GM21526 (cell line): ENCODE measurements at regions not wholly inside any gene's neighbourhood (a gene's known extent, or its start where the extent isn't known, plus 50 kb on each side); places are given as distances from the start of the nearest gene placed in this dataset.

Experiments used
- ATAC-seq: cut with Tn5 transposase; IDR thresholded peaks from one replicate; pipeline ENCODE4 v1.9.1; 2021; ENCODE audit warnings: moderate library complexity; ENCODE audit not compliant: unreplicated experiment, low FRiP score

DNA sequence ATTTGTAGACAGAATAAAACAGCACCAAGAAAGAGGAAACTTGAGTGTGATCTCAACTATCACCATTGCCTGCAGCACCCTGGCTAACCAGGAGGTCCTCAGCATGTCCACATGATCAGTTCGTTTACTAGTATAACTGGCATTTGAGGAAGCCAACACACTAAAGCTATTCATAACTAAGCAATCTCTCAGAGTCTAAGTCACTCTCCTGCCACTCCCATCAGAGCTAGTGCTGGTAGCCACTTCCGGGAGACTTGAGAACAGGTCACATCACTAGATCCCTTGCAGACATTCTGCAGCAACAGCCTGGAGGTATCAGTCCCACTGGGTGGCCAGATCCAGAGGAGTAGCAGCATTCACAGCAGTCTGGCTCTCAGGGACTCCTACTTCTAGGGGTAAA lies 352.9 kb upstream of the OR4E1 start:
- no peak for ATAC-seq

DNA sequence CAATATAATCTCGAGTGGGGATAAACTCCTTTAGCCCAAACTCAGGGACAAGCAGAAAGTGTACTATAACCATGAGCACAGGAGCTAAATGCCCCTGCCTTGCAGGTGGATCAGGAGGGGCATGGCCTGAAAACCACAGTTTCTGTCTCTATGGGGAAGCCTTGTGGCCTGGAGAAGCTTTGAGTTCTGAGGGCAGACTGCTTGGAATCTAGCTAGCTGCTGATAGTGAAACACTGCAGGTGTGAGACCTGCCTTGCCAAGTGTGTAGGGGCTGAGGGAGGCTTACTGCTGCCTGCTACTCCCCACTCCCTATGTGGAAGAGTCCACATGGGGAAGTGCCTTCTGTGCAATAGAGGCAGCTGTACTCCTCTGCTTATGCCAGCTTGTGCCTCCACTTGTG lies 352.3 kb upstream of the OR4E1 start:
- no peak for ATAC-seq

DNA sequence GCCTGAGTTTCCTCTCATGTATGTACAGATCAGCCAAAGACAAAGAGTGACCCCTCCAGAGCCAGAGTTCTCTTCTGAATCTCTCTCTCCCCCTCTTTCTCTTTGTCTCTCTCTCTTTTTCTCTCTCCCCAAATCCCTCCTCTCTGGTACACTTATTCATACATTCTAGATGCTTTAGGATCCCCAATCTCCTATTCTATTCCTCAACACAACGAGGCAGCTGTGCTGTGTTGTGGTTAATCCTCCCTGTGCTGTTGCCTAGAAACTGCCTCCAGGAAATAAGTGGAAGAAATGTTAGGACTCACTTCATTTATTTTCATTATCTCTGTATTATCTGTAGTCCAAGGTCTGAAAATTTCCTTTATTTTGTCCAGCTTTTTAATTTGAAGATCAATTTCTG lies 350.5 kb upstream of the OR4E1 start:
- ATAC-seq: no peak

DNA sequence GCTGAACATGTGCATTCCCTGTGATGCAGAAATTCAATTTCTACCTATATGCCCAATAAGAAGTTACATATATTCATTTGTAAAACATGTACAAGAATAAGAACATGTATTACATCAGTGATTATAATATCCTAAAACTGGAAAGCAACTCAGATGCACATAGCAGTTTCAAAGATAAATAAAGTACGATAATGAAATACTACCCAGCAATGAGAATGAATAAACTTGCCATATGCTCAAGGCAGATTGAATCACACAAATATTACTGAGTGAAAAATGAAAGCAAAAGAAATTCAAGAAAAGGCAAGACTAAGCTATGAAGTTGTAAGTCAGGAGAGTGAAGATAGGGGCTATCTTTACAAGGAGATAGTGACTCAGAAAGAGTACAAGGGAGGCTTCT lies 345.3 kb upstream of the OR4E1 start:
- no peak for ATAC-seq

DNA sequence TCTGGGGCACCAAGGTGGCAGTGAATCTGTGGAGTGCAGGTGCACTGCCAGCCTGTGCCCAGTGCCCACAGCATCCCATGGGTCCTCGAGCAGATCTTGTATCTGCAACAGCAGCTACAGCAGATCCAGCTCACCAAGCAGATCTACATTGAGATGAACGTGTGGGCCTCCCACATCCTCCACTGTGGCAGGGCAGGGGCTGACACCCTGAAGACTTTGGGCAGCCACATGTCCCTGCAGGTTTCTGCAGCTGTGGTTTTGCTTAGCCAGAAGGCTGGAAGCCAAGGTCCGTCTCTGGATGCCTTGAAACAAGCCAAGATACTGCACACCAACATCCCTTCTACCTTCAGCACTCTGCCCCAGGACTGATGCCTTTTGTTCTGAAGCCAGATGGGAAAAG lies 338.8 kb upstream of the OR4E1 start:
- ATAC-seq: no peak

DNA sequence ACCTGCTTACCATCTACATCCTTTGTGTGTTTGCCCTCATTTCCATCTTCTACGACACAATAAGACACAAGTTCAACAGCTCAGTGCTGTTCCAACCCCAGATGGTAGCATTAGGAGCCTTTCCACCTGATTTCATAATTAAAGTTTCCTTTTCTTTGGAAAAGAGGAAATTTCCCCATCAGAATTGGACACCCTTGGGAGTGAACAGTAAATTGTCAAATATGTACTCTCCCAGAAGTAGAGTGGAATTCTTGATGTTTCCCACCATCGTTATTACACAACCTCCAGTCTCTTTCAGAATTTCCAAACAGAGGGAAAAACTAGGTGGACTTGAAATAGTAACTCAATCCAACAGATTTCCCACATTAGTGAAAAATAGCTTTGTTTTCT lies 337.6 kb upstream of the OR4E1 start:
- ATAC-seq: no peak

DNA sequence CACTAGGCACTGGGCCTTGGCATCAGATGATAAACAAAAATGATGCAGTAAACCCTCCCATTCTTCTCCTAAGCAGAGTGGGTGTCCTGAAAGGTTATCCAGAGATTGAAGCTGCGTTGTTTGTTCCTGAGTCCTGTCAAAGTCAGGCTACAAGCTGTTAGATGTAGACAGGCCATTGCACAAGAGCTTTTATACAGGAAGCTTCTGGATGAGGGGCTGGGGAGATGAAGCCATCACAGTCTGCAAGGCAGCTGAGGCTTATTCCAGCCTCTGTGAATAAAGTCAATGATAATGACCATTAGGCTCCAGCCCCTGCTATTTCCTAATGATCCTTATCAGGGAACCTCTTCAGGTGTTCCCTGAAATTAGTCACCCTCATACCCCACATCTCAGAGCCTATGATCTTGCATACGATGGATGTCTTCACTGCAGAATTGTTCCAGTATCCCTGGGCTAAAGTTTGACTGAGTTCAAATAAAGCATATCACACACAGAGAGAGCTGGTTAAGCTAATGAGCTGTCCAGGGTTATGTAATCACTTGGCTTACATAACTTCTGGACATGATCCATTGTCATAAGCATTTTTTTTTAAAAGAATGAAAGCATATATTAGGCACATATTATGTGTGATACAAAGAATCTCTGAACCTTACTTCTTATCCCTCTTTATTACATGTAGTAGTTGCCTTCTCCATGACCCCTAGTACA lies 337.1 kb upstream of the OR4E1 start:
- ATAC-seq: no peak

DNA sequence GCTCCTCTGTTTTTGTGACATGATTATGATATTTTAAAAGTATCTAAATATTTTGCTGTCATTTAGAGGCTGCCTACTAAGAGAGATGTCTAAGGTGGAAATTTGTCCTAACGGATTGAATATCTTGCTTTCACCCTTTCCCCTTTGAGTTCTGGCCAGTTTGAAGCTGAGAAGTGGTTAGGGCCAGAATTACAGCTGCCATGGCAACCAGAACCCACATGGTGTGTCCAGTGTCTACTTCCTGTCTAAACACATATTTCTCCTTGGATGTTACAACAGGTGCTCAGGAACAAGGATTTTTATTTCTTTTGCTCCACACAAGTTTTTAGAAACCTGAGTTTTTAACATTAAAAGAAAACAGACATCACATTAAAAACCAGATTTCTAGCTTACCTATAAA lies 335.1 kb upstream of the OR4E1 start:
- ATAC-seq: no peak

DNA sequence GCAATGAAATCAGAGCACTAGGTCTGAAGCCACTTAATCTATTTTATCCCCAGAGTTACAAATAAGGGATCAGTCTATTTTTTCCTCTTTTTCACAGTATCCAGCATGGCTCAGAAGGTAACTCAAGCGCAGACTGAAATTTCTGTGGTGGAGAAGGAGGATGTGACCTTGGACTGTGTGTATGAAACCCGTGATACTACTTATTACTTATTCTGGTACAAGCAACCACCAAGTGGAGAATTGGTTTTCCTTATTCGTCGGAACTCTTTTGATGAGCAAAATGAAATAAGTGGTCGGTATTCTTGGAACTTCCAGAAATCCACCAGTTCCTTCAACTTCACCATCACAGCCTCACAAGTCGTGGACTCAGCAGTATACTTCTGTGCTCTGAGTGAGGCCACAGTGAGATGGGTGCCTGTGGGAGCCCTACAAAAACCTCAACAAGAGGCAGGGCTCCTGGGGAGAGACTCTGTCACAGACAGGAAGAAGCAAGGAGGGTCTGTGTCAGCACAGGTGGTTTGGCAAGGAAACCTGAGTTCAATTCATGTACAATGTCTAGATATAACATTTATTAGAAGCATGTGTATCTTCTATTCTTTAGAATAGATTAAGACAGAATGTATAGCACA lies 334.3 kb upstream of the OR4E1 start:
- ATAC-seq: no peak

DNA sequence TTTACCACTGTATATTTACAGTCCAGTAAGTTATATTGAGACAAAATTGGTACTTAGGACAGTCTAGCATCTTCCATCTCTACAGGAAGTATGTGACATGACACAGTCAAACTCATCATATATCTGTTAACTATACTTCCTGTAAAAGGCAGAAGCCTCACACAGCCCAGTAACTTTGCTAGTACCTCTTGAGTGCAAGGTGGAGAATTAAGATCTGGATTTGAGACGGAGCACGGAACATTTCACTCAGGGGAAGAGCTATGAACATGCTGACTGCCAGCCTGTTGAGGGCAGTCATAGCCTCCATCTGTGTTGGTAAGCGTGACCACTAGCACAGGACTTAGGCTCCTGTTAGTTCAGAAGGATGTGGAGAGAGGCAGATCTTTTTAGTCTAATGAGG lies 333.7 kb upstream of the OR4E1 start:
- no peak for ATAC-seq

DNA sequence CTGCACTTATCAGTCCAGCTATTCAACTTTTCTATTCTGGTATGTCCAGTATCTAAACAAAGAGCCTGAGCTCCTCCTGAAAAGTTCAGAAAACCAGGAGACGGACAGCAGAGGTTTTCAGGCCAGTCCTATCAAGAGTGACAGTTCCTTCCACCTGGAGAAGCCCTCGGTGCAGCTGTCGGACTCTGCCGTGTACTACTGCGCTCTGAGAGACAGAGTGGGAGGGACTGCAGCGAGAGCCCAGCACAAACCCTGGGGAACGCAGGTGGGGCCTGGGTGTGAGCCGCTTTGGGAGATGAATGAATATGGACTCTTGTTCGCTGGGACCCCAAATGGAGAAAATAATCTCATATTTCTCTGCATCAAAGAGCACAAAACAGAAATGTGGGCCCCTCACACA lies 329.8 kb upstream of the OR4E1 start:
- no peak for ATAC-seq

DNA sequence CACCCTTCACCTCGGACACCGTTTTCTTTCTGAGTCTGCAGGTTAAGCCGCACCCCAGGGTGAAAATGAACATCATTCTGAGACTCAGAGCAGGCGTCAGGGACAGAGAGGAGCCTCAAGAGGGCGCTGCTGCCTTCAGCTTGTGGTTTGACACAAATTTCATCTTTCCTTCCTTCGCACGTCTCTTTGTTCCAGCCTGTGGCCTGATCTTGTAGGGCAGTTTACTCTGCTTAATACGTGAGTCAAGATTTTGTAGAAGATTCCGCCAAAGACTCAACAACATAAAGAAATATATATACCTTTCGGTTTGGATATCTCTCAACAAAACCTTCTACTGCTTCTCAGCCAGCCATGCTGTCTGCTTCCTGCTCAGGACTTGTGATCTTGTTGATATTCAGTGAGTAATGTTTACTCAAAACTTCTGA lies 329.3 kb upstream of the OR4E1 start:
- ATAC-seq: no peak

DNA sequence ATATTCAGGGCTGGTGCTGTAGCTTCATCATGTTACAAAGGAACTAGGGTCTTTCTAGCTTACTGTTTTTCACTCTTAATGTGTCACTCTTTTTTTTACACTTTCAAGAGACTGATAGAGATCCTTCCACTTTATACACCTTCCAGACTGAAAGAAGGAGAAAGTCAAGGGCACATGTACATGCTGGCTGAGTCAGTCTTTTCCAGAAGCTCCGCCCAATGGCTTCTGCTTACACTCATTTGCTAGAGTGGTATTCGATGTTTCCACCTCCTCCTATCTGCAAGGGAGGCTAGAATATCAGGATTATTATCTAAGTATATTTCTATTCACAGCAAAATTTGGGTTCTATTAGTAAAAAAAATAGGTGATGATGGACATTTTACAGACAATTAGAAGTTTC lies 325.8 kb upstream of the OR4E1 start:
- no peak for ATAC-seq

DNA sequence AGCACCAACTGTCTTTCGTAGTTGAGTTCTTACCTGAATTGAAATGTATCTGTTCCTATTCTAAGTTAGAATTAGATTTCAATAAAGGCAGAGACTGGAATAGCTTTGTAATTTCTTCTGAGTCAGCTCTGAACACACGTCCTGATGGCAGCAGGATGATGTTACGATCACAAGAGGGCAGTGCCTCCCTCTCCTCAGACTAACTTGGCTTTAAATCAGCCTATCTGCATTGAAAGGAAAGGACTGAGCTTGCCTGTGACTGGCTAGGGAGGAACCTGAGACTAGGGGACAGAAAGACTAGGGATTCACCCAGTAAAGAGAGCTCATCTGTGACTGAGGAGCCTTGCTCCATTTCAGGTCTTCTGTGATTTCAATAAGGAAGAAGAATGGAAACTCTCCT lies 323.7 kb upstream of the OR4E1 start:
- no peak for ATAC-seq

DNA sequence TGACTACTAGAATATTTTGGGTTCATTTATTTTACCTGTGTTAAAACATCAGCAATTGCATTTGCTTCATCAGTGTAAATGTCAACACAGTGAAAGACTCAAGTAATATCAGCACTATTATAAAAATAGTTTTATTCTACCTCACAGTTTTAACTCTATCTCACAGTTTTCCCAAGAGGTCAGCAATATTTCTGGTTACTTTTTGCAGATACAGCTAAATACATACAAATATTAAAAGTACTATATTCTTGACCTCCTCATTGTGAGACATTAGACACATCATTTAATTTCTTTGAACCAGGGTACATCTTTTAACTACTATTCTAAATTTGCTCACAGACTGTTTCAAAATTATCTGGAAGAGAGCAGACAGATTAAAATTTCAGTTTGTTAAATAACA lies 321.7 kb upstream of the OR4E1 start:
- ATAC-seq: no peak

DNA sequence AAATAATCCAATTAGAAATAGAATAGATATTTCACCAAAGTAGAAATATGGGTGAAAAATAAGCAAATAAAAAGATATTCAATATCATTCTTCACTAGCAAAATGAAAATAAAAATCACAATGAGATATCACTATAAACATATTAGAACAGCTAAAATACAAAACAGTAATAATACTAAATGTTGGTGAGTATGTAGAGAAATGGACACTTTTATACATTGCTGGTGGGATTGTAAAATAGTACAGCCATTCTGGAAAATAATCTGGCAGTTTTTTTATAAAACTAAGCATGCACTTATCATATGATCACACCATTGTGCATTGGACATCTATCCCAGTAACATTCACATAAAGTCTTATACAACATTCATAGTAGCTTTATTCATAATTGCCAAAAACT lies 320.2 kb upstream of the OR4E1 start:
- no peak for ATAC-seq

DNA sequence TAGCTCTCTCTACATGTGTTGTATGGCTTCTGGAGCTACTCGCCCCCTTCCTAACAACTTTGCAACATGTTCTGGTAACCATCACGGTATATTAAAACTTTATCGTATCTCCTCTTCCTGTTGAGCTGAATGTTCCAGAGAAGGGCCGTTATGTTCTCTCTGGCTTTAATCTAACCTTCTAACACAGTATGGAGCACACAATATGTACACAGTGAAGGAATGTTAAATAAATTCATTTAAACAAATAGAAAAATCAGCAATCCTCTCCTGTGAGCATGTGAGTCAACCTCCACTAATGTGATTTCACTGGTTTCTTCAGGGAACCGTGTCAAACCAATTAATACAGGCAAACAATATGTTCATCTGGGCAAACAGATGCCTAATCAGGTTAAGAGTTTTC lies 319.5 kb upstream of the OR4E1 start:
- no peak for ATAC-seq

DNA sequence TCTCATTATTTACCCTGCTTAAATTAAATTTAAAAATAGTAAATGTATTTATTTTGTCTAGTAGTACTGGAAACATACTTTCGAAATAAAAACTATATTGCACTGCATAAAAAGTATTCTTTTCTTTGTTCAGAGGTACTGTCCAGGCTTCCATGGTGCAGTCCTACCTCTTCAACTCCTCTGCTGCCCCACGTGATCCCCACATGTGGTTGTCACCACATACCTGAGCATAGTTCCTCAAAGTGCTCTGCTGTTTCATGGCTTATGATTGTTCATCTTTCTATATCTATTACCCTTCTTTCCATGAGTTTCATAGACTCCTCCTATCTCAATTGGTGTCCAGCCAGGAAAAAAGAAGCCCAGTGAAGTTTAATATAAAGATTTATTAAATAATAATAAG lies 317.5 kb upstream of the OR4E1 start:
- no peak for ATAC-seq

DNA sequence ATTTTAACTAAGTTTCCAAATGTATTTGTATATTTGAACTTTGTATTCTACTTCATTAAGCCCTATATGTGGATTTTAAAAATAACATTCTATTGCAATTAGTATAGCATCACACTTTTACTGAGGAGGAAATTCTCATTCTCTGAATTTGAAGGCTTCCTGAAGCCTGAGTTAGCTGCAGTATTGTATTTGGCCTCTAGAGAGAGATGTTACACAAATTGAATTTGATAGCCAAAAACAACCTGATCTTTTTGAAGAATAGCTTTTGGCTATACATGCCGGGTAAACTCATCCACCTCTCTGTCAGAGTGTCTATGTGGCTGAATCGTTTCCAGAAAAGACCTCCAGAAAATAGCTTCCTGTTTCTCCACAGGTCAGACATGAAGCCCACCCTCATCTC lies 316.5 kb upstream of the OR4E1 start:
- ATAC-seq: no peak

DNA sequence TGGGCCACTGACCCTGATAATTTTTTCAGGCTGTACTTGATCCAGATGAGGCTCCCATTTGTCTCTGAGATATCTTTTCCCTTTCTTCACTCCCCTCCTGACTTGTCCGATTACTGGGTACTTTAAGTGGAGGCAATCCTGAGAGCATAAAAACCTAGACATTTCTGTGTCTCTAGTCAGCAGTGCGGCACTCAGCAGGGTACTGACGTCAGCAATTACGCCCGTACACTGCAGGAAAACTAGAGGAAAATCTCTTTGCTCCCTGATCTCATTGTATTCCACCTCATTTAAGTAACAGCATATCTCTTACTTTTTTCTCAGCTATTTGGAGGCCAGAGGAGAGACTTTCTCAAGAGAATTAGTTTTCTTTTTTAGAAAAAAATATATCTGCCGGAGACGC lies 315.5 kb upstream of the OR4E1 start:
- ATAC-seq: no peak

DNA sequence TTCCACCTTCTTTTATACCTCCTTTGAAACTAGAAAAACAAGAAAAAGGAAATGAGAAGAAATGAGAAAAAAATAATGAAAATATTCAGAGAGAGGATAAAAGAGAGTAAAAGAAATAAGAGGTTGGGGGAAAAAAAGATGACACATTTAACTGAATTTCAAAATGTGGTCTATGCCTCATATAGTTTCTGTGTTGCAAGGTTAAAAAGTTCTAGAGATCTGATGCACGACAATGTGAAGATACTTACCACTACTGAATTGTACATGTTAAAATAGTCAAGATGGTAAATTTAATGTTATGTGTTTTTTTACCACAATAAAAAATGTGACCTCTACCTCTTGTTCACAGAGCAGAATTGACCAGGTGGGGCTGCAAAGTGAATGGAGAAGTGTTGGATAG lies 314.8 kb upstream of the OR4E1 start:
- no peak for ATAC-seq

DNA sequence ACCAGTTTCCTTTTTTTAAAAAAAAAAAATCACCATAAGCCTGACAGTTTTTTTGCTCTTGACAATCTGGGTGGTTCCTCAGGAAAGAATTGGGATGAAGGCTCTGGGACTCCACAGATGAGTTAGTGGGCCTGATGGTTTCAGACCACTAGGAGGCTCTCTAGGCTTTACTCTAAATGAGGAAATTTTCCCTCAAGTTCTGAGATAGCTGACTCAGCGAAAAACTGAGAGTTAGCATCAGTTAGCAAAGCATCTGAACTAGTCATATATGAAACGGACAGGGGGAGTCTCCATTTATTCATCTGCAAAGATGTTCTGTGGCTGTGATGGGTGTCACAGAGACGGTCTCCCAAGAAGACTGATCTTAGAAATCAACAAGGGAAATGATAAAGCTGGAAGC lies 314.3 kb upstream of the OR4E1 start:
- no peak for ATAC-seq

DNA sequence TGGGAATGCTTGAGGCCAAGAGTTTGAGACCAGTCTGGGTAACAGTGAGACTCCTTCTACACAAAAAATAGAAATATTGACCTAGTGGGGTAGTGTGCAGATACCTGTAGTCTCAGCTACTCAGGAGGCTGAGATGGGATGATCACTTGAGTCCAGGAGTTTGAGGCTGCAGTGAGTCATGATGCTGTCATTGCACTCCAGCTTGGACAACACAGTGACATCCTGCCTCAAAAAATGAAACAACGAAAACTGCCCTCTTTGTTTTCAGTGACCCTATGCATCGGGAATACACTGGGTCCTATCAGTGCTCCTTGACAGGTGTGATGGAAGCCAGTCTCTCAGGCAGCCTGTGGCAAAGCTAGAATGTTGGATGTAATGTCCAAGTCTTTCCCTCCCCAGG lies 311.5 kb upstream of the OR4E1 start:
- ATAC-seq: no peak
